B cell (primary cell): ENCODE measurements at regions not wholly inside any gene's neighbourhood (a gene's known extent, or its start where the extent isn't known, plus 50 kb on each side); places are given as distances from the start of the nearest gene placed in this dataset.

Experiments used
- ATAC-seq: fragments of 200-7000 bp; cut with Tn5 transposase; one replicate; pipeline ENCODE4 v1.10.0; 2021; ENCODE audit warnings: low read depth, mild to moderate bottlenecking, moderate number of reproducible peaks, moderate library complexity
- CTCF ChIA-PET: fragments of 350-600 bp; sonication (Branson Sonifier 250); formaldehyde crosslinking; loops from one replicate; lab custom pipeline; 2021; ENCODE audit warnings: antibody characterized with exemption, inconsistent platforms; lab: Charles Lee
- POLR2A ChIA-PET: fragments of 350-600 bp; sonication (Branson Sonifier 250); formaldehyde crosslinking; loops from one replicate; lab custom pipeline; 2021; ENCODE audit warnings: antibody characterized with exemption; lab: Charles Lee
- DNase-seq: peaks from one replicate; pipeline ENCODE4 v3.0.0; 2013
- H2AFZ ChIP-seq: 2 replicates; pipeline ENCODE4 v1.6.1; 2012; ENCODE audit warnings: mild to moderate bottlenecking, low read depth, low read length; ENCODE audit not compliant: insufficient read depth, poor library complexity, severe bottlenecking
- H3K27ac ChIP-seq, 2 donors: 1 replicate in 1 of 2; 2 replicates in 1 of 2; pipeline ENCODE4 v1.5.1; 2012 to 2013; ENCODE audit warnings: low read length in 2 of 2, mild to moderate bottlenecking in 2 of 2, moderate library complexity in 1 of 2
- H3K27me3 ChIP-seq, 4 experiments: fragments of 200-600 bp in 1 of 4; sonication (generic) in 1 of 4; replicated peaks in 1 of 4; 1 replicate in 2 of 4; 2 replicates in 2 of 4; pipeline versions ENCODE4 v1.6.1 to v1.7.0; 2013 to 2016; ENCODE audit warnings: low read length in 3 of 4, mild to moderate bottlenecking in 2 of 4, mixed read lengths in 1 of 4, moderate library complexity in 1 of 4; ENCODE audit not compliant: insufficient read depth in 4 of 4, control insufficient read depth in 3 of 4; ENCODE audit errors: control extremely low read depth in 1 of 4
- H3K36me3 ChIP-seq, 2 experiments: replicated peaks in 1 of 2; 1 replicate in 1 of 2; 2 replicates in 1 of 2; pipeline versions ENCODE4 v1.6.1 to v1.7.1; 2013; ENCODE audit warnings: low read length in 1 of 2; ENCODE audit not compliant: insufficient read depth in 2 of 2, control insufficient read depth in 1 of 2; ENCODE audit errors: control extremely low read depth in 1 of 2, extremely low read depth in 1 of 2
- H3K4me1 ChIP-seq, 2 donors: fragments of 200-600 bp in 1 of 2; sonication (generic) in 1 of 2; 1 replicate in 1 of 2; 2 replicates in 1 of 2; pipeline versions ENCODE4 v1.5.1 to v1.6.1; 2013 to 2017; ENCODE audit warnings: low read length in 2 of 2; ENCODE audit not compliant: control insufficient read depth in 2 of 2, insufficient read depth in 2 of 2
- H3K4me2 ChIP-seq: replicated peaks from 2 replicates; pipeline ENCODE3; 2012; ENCODE audit warnings: mild to moderate bottlenecking, low read depth, low read length; ENCODE audit not compliant: poor library complexity, severe bottlenecking
- H3K4me3 ChIP-seq, 5 experiments: fragments of 200-600 bp in 1 of 5; sonication (generic) in 1 of 5; 1 replicate in 3 of 5; 2 replicates in 2 of 5; pipeline versions ENCODE4 v1.5.1 to v1.7.0; 2011 to 2016; ENCODE audit warnings: low read length in 4 of 5, mild to moderate bottlenecking in 4 of 5, low read depth in 2 of 5, control low read depth in 1 of 5, moderate library complexity in 1 of 5; ENCODE audit not compliant: insufficient read depth in 1 of 5; ENCODE audit errors: control extremely low read depth in 1 of 5, extremely low read depth in 1 of 5
- H3K79me2 ChIP-seq: fragments of 200-600 bp; sonication (generic); one replicate; pipeline ENCODE4 v1.6.0; 2016; ENCODE audit warnings: low read length; ENCODE audit not compliant: control insufficient read depth, insufficient read depth
- H3K9ac ChIP-seq: fragments of 200-600 bp; sonication (generic); 2 replicates; pipeline ENCODE4 v1.6.1; 2017; ENCODE audit warnings: mild to moderate bottlenecking, low read length, moderate library complexity
- H3K9me3 ChIP-seq, 3 donors: one replicate each; pipeline versions ENCODE4 v1.6.1 to v1.7.1; 2013; ENCODE audit warnings: low read length in 2 of 3; ENCODE audit not compliant: control insufficient read depth in 2 of 3, insufficient read depth in 1 of 3; ENCODE audit errors: control extremely low read depth in 1 of 3
- H4K20me1 ChIP-seq: 2 replicates; pipeline ENCODE4 v1.6.0; 2012; ENCODE audit warnings: mild to moderate bottlenecking, low read length; ENCODE audit not compliant: insufficient read depth, control insufficient read depth, poor library complexity, severe bottlenecking
- H3K27ac Mint-ChIP-seq: one replicate; pipeline ENCODE4 v1.8.0; 2021; ENCODE audit warnings: mixed read lengths
- H3K27me3 Mint-ChIP-seq: one replicate; pipeline ENCODE4 v1.8.0; 2021; ENCODE audit warnings: mixed read lengths
- H3K4me1 Mint-ChIP-seq: one replicate; pipeline ENCODE4 v1.8.0; 2021; ENCODE audit warnings: mixed read lengths
- H3K4me3 Mint-ChIP-seq: one replicate; pipeline ENCODE4 v1.8.0; 2021; ENCODE audit warnings: mixed read lengths
- H3K9me3 Mint-ChIP-seq: one replicate; pipeline ENCODE4 v1.8.0; 2022; ENCODE audit warnings: mixed read lengths; ENCODE audit not compliant: insufficient read depth
- EZH2 ChIP-seq: IDR thresholded peaks from 2 replicates; pipeline ENCODE4 v1.6.1; 2012; ENCODE audit warnings: borderline replicate concordance, low read depth, mild to moderate bottlenecking, moderate library complexity, low read length; ENCODE audit not compliant: insufficient read depth, poor library complexity, severe bottlenecking
- WGBS: methylation state at CpG from one replicate; pipeline ENCODE4 v1.1.5; 2013; ENCODE audit warnings: missing lambda C conversion rate; ENCODE audit not compliant: insufficient coverage; 5-methylcytosine and 5-hydroxymethylcytosine counted together
- intact Hi-C: fragments of 100-400 bp; cut with micrococcal nuclease; formaldehyde crosslinking; loops from one replicate; pipeline ENCODE4 v1.10.0; 2022
- TF ChIP-seq, protein P1 (sequence below): fragments of 200-600 bp; IDR thresholded peaks from one replicate; pipeline ENCODE4 v1.8.0; 2022; ENCODE audit warnings: antibody characterized with exemption, mild to moderate bottlenecking

DNA sequence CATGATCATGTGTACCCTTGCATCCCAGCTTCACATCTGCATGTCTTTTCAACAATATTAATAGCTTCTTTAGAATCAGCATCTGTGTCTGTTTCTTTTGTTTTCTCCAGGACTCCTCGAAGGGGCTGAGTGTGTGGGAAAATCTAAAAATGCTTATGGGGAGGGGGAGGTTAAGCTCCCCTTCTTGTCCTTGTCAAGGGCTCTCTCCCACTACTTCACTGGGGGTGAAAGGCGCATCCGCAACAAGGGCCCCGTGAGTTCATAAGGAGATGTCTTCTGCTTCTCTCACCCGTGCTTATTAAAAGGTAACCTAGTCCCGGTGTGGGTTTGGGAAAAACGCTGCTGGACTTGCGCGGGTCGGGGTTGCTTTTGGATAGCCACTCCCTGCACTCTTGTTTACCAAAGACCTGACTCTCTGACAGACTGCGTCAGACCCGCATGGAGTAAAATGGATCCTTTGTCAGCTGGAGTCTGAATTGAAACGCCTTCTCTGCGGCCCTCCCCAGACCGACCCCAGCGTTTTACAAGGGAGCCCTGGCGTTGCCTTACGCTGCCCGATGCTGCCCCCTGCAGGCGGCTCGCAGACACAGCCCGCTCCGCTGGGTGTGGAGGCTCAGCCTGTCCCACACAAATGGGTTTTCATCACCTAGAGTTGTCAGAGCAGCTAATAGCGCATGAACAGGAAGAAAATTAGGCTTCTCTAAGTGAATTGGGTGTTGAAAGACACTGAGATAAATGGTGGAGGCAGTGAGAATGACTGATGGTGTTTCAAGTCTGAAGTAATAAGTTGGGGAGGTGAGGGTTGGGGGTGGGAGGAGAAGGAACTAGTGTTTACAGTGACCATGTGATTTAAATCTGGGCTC lies 53.8 kb downstream of the IER5 start:
- peak; percentile 89 for DNase-seq
- Histone ChIP-seq H3K27ac (no peak overlapping the region), H2AFZ (no peak overlapping the region), H3K9me3 (no peaks in the 10 kb centered on the region), H3K36me3 (no peaks in the 10 kb centered on the region), H3K4me2 (peak overlapping the region; percentile 51), H3K27me3 (no peaks in the 10 kb centered on the region), H3K4me3 (no peak overlapping the region), H4K20me1 (no peaks in the 10 kb centered on the region), H3K79me2 (peaks cover 5% of the 10 kb centered on the region), H3K4me1 (peaks cover 36 to 41% of the 10 kb centered on the region in 2 donors), H3K9ac (no peak overlapping the region)
- peaks cover 51% of the 10 kb centered on the region for H3K4me1 Mint-ChIP-seq
- H3K9me3 Mint-ChIP-seq, result no peaks in the 10 kb centered on the region
- H3K4me3 Mint-ChIP-seq, result peak overlapping the region; percentile 69
- ChIA-PET CTCF (interaction anchor here (0.6 to 20.8 kb wide), 37 partner anchors 9 to 610 kb away, joined by 3 to 672 read pairs (median 7); partner anchors contain the start of genes IER5 and MR1), POLR2A (interaction anchor here (0.6 to 4.0 kb wide), 10 partner anchors 11 to 641 kb away, joined by 3 to 48 read pairs (median 4); partner anchors contain the start of genes IER5, MR1 and STX6)
- TF ChIP-seq EZH2, result no peak
- TF ChIP-seq, protein P1, sequence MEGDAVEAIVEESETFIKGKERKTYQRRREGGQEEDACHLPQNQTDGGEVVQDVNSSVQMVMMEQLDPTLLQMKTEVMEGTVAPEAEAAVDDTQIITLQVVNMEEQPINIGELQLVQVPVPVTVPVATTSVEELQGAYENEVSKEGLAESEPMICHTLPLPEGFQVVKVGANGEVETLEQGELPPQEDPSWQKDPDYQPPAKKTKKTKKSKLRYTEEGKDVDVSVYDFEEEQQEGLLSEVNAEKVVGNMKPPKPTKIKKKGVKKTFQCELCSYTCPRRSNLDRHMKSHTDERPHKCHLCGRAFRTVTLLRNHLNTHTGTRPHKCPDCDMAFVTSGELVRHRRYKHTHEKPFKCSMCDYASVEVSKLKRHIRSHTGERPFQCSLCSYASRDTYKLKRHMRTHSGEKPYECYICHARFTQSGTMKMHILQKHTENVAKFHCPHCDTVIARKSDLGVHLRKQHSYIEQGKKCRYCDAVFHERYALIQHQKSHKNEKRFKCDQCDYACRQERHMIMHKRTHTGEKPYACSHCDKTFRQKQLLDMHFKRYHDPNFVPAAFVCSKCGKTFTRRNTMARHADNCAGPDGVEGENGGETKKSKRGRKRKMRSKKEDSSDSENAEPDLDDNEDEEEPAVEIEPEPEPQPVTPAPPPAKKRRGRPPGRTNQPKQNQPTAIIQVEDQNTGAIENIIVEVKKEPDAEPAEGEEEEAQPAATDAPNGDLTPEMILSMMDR, result peak; percentile 96
- H3K27ac Mint-ChIP-seq, result peak overlapping the region; percentile 60
- intact Hi-C loops, result loop anchor here (1.0 to 2.0 kb wide), 7 partner anchors 11 to 260 kb away; no protein-coding TSS in a partner anchor
- WGBS, result 26% methylated on average over 22 of the region's 24 CpGs
- peak; percentile 97 for ATAC-seq
- H3K27me3 Mint-ChIP-seq, result no peaks in the 10 kb centered on the region
